ENCODE measurements at regions not wholly inside any gene's neighbourhood (a gene's known extent, or its start where the extent isn't known, plus 50 kb on each side); places are given as distances from the start of the nearest gene placed in this dataset.
"Not testable (repeated sequence)": the region's sequence is repeated elsewhere in the genome, so short reads cannot be mapped to it uniquely, and the experiment has no call there.

DNA sequence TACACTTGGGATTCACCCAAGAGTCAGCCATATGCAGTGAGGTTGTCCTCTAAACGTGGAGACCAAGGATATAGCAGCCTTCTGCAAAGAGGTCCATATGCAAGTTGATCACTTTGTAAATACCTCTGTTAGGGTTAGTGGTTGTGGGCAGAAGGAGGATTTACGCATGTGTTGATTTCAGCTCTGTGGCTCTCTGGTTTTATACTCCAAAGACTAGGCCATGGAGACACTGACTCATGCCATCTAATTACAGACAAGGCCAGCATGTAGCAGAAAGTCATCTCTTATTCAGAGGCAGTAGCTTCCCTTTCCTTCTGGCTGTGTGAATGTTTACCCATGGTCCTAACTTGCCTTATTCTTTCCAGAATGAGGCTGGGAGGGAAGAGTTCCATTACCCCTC, 140.9 kb upstream of the GOLGA6L4 start:
- H3K27me3 Mint-ChIP-seq (ENCODE audit: low read depth); H3K4me1 Mint-ChIP-seq; H3K36me3 Mint-ChIP-seq (ENCODE audit: low read depth); H3K9me3 Mint-ChIP-seq; H3K4me3 Mint-ChIP-seq; H3K27ac Mint-ChIP-seq: not testable (repeated sequence)

DNA sequence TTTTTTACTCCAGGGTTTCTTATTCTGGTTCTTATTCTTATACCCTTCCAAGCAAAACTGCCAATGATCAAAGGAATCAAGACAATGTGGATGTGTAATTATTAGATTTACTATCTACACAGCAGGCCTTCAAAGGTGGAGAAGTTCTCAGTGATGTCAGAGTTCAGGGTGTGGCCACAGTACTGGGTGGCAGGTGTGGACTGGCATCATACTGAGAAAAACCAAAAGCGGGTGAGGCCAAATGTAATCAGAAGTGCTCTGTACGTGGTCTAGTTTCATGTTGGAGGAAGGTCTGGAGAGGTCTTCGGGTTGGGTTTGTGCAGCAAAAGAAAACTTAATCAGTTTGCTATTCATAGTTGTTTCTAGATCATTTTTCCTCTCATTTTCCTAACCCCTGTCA, 138.5 kb upstream of the GOLGA6L4 start:
- not testable (repeated sequence) for H3K27ac Mint-ChIP-seq; H3K27me3 Mint-ChIP-seq (ENCODE audit: low read depth)

GRCh38 chr15:84098604-84099003, 137.0 kb upstream of the GOLGA6L4 start:
- Mint-ChIP-seq H3K36me3 (ENCODE audit: low read depth) (no peaks in the 10 kb centered on the region), H3K4me3 (no peak overlapping the region)
- TF ChIP-seq, protein P1, sequence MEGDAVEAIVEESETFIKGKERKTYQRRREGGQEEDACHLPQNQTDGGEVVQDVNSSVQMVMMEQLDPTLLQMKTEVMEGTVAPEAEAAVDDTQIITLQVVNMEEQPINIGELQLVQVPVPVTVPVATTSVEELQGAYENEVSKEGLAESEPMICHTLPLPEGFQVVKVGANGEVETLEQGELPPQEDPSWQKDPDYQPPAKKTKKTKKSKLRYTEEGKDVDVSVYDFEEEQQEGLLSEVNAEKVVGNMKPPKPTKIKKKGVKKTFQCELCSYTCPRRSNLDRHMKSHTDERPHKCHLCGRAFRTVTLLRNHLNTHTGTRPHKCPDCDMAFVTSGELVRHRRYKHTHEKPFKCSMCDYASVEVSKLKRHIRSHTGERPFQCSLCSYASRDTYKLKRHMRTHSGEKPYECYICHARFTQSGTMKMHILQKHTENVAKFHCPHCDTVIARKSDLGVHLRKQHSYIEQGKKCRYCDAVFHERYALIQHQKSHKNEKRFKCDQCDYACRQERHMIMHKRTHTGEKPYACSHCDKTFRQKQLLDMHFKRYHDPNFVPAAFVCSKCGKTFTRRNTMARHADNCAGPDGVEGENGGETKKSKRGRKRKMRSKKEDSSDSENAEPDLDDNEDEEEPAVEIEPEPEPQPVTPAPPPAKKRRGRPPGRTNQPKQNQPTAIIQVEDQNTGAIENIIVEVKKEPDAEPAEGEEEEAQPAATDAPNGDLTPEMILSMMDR (IDR thresholded peaks at IDR 0.05; ENCODE audit: unreplicated experiment in 3 of 3) = no peak

More for the DNA sequence above, 138.5 kb upstream of the GOLGA6L4 start:
- H3K4me3 Mint-ChIP-seq; H3K9me3 Mint-ChIP-seq; H3K4me1 Mint-ChIP-seq; H3K36me3 Mint-ChIP-seq (ENCODE audit: low read depth): not testable (repeated sequence)

DNA sequence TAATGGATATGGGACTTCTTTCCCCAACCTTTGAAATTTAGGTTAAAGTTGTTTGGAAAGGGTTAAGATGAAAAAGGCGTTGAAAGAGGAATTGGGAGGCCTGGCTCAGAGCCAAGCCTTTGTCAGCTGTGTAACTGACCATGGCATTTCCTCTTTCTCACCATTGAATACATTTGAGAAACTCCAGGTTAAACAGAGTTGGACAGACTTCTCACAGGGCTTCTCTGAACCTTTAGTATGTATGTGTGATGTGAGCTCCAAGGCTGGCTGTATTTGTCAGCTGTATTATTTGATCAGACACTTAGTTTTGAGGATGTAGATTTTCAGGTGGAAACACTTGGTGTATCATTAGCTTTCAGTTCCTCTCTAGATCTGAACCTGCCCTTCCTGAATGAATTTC, 136.4 kb upstream of the GOLGA6L4 start:
- H3K36me3 Mint-ChIP-seq (ENCODE audit: low read depth) = no peaks in the 10 kb centered on the region
- no peaks in the 10 kb centered on the region for H3K27me3 Mint-ChIP-seq (ENCODE audit: low read depth)
- no peaks in the 10 kb centered on the region for H3K9me3 Mint-ChIP-seq
- TF ChIP-seq, protein P1 (IDR thresholded peaks at IDR 0.05; ENCODE audit: unreplicated experiment in 3 of 3) = no peak
- H3K27ac Mint-ChIP-seq = peak overlapping the region in 2 of 3 experiments; percentile 56 to 71
- no peak overlapping the region for H3K4me3 Mint-ChIP-seq
- peaks cover 5% of the 10 kb centered on the region for H3K4me1 Mint-ChIP-seq

More at GRCh38 chr15:84098604-84099003, 137.0 kb upstream of the GOLGA6L4 start:
- H3K27ac Mint-ChIP-seq = no peak overlapping the region
- H3K9me3 Mint-ChIP-seq = no peaks in the 10 kb centered on the region
- H3K4me1 Mint-ChIP-seq = peaks cover 5% of the 10 kb centered on the region
- H3K27me3 Mint-ChIP-seq (ENCODE audit: low read depth) = no peaks in the 10 kb centered on the region

DNA sequence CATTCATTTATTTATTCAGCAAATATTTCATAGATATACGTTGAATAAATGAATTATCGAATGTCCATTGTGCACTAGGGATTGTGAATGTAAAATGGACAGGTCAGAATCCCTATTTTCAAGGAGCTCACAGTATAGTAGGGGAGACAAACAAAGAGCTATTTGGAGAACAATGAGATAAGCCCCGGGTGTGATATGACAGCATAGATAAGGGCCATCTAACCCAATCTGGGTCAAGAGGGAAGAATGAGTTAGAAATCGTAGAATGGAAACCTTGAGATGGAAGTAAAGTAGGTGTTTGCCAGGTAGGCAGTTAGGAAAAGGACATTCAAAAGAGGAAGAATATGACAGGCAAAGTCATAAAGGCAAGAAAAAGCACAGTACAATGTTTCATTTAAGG, 132.2 kb upstream of the GOLGA6L4 start:
- no peak overlapping the region for H3K4me3 Mint-ChIP-seq
- H3K4me1 Mint-ChIP-seq = peaks cover 5% of the 10 kb centered on the region
- no peak overlapping the region for H3K27ac Mint-ChIP-seq
- no peaks in the 10 kb centered on the region for H3K9me3 Mint-ChIP-seq
- H3K27me3 Mint-ChIP-seq (ENCODE audit: low read depth) = no peaks in the 10 kb centered on the region
- H3K36me3 Mint-ChIP-seq (ENCODE audit: low read depth) = no peaks in the 10 kb centered on the region
- TF ChIP-seq, protein P1 (IDR thresholded peaks at IDR 0.05; ENCODE audit: unreplicated experiment in 3 of 3) = no peak

DNA sequence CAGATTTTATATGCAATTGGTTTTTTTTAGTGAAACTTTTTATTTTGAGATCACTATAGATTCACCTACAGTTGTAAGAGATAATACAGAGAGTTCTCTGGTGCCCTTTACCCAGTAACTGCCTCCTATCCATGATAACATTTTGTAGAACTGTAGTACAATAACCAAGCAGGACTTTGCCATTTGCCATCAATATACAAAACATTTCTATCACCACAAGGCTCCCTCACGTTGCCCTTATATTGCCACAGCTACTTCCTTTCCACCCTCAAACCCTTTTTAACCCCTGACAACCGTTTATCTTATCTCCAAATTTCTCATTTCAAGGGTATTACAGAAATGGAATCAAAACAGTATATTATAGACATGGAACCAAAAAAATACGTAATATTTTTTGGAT, 130.7 kb upstream of the GOLGA6L4 start:
- H3K27me3 Mint-ChIP-seq (ENCODE audit: low read depth) = no peaks in the 10 kb centered on the region
- no peak overlapping the region for H3K4me3 Mint-ChIP-seq
- H3K4me1 Mint-ChIP-seq = peaks cover 5% of the 10 kb centered on the region
- no peaks in the 10 kb centered on the region for H3K9me3 Mint-ChIP-seq
- H3K27ac Mint-ChIP-seq = no peak overlapping the region
- H3K36me3 Mint-ChIP-seq (ENCODE audit: low read depth) = no peaks in the 10 kb centered on the region
- TF ChIP-seq, protein P1 (IDR thresholded peaks at IDR 0.05; ENCODE audit: unreplicated experiment in 3 of 3) = no peak

DNA sequence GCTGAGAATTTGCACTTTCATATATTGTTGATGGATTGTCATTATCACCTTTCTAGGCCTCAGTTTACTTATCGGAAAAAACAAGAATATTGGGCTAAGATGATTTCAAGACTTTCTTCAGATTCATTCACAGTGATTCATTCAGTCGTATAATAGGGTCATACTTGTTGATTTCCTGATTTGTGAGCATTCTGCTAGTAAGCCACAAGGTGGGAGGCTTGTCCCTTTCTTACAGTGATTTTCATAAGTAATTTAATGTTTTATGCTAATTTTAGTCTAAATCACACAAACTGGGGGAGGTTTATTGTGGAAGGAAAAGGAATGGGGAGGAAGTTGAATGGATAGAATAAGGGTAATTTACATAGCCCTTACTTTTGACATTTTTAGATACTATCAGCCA, 126.8 kb upstream of the GOLGA6L4 start:
- Mint-ChIP-seq H3K36me3 (ENCODE audit: low read depth) (no peaks in the 10 kb centered on the region), H3K27ac (peak overlapping the region in 1 of 3 experiments; percentile 10), H3K27me3 (ENCODE audit: low read depth) (no peaks in the 10 kb centered on the region), H3K4me1 (peaks cover 5% of the 10 kb centered on the region), H3K9me3 (no peaks in the 10 kb centered on the region), H3K4me3 (no peak overlapping the region)
- TF ChIP-seq, protein P1 (IDR thresholded peaks at IDR 0.05; ENCODE audit: unreplicated experiment in 3 of 3) = peak; percentile 22 to 40 (median 35)

All from nephron (organoid).